ENCODE measurements at regions not wholly inside any gene's neighbourhood (a gene's known extent, or its start where the extent isn't known, plus 50 kb on each side); places are given as distances from the start of the nearest gene placed in this dataset.
A peak's percentile ranks its signal among the peaks of the same experiment; 100 is the strongest.

DNA sequence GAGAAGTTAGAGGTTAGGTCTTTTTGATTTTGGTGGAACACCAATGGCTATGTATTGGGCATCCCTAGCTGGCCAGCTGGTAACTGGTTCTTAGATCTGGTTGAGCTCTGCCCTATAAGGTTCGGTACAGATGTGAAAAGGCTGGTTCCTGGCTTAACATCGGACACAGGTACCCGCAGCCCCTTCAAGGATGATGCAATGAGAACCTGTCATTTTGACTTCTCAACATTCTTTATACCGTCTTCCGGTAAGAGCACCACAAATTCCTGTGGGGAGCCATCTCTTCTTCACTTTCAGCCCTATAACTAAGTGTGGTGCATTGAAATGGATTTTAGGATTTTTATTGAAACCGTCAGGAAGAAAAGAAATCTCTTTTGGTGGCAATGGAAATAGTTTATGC lies 222.8 kb downstream of the ADAMTS9 start:
- H3K9ac ChIP-seq (ENCODE audit: low read depth in 2 of 2, low read length in 2 of 2) = no peak overlapping the region
- DNase-seq = no peak
- no peaks in the 10 kb centered on the region for H3K9me3 ChIP-seq
- no peaks in the 10 kb centered on the region for H3K4me1 ChIP-seq
- H3K36me3 ChIP-seq = no peaks in the 10 kb centered on the region
- no peak overlapping the region for H3K4me3 ChIP-seq
- intact Hi-C loops (cut with DNase I) = no loop called here
- H3K27ac ChIP-seq = no peak overlapping the region
- no peaks in the 10 kb centered on the region for H3K27me3 ChIP-seq
- TF ChIP-seq, protein P1, sequence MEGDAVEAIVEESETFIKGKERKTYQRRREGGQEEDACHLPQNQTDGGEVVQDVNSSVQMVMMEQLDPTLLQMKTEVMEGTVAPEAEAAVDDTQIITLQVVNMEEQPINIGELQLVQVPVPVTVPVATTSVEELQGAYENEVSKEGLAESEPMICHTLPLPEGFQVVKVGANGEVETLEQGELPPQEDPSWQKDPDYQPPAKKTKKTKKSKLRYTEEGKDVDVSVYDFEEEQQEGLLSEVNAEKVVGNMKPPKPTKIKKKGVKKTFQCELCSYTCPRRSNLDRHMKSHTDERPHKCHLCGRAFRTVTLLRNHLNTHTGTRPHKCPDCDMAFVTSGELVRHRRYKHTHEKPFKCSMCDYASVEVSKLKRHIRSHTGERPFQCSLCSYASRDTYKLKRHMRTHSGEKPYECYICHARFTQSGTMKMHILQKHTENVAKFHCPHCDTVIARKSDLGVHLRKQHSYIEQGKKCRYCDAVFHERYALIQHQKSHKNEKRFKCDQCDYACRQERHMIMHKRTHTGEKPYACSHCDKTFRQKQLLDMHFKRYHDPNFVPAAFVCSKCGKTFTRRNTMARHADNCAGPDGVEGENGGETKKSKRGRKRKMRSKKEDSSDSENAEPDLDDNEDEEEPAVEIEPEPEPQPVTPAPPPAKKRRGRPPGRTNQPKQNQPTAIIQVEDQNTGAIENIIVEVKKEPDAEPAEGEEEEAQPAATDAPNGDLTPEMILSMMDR (IDR thresholded peaks at IDR 0.05) = no peak

DNA sequence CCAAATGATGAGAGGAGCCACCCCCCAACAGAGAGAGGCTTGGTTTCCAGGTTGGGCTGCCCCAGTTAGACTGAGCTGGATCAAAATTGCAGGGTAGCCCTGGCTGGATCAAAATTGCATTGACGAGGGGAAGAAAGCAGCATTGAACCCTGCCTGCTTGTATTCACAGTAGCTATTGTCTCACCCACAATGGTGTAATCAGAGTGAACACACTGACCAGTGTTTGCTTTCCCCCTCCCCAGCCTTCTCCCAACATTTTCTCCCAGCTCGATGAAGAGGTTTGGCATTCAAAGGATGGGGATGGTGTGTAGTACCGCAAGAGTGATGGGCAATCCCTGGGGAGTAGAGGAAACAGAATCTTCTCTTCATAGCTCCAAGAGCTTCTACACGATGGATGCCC lies 223.8 kb downstream of the ADAMTS9 start:
- intact Hi-C loops (cut with DNase I) = no loop called here
- Histone ChIP-seq H3K9me3 (no peaks in the 10 kb centered on the region), H3K4me3 (no peak overlapping the region), H3K9ac (ENCODE audit: low read depth in 2 of 2, low read length in 2 of 2) (no peak overlapping the region), H3K27me3 (no peaks in the 10 kb centered on the region), H3K36me3 (no peaks in the 10 kb centered on the region), H3K27ac (no peak overlapping the region), H3K4me1 (no peaks in the 10 kb centered on the region)
- DNase-seq = no peak
- TF ChIP-seq, protein P1 (IDR thresholded peaks at IDR 0.05) = no peak

DNA sequence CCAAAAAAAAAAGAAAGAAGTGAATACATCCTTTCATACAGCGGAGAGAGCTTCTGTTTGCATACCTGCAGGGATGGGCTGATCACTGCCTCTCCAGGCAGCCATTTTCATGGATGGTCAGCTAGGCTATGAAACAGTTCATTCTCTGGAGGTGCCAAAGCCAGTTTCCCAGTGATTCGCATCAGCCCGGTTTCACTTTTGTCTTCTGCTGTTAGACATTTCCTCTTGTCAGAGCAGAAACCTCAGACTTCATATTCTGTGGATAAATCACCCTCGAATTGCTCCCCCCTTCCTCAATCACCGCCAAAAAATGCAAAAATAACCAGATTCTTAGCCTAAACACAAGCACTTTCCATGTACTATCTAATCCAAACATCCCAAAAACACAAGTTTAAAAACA lies 225.6 kb downstream of the ADAMTS9 start:
- Histone ChIP-seq H3K27ac (no peak overlapping the region), H3K27me3 (no peaks in the 10 kb centered on the region), H3K4me1 (no peaks in the 10 kb centered on the region), H3K9me3 (no peaks in the 10 kb centered on the region), H3K4me3 (no peak overlapping the region), H3K9ac (ENCODE audit: low read depth in 2 of 2, low read length in 2 of 2) (peak overlapping the region in 1 of 2 donors; percentile 5), H3K36me3 (no peaks in the 10 kb centered on the region)
- DNase-seq = no peak
- TF ChIP-seq, protein P1 (IDR thresholded peaks at IDR 0.05) = no peak
- intact Hi-C loops (cut with DNase I) = no loop called here

DNA sequence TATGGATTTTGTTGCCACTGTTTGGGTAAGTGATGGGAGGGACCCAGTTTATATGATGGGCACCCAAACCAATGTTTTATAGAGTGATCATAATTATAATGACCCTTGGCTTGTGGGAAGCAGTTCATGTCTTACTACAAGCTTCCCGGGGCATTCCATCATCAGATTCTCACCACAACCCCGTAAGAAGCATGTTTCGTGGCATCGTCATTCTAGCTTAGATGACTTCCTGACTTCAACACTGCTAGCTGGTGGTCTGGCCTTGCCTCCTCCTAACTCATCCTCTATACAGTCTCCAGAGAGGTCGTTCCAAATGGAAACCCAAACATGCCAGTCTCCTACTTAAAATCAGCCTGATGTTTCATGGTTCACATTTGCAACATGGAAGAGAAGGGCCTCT lies 226.9 kb downstream of the ADAMTS9 start:
- Histone ChIP-seq H3K27ac (no peak overlapping the region), H3K9ac (ENCODE audit: low read depth in 2 of 2, low read length in 2 of 2) (no peak overlapping the region), H3K27me3 (no peaks in the 10 kb centered on the region), H3K36me3 (no peaks in the 10 kb centered on the region), H3K4me3 (no peak overlapping the region), H3K4me1 (no peaks in the 10 kb centered on the region), H3K9me3 (no peaks in the 10 kb centered on the region)
- TF ChIP-seq, protein P1 (IDR thresholded peaks at IDR 0.05) = no peak
- DNase-seq = no peak
- intact Hi-C loops (cut with DNase I) = no loop called here

DNA sequence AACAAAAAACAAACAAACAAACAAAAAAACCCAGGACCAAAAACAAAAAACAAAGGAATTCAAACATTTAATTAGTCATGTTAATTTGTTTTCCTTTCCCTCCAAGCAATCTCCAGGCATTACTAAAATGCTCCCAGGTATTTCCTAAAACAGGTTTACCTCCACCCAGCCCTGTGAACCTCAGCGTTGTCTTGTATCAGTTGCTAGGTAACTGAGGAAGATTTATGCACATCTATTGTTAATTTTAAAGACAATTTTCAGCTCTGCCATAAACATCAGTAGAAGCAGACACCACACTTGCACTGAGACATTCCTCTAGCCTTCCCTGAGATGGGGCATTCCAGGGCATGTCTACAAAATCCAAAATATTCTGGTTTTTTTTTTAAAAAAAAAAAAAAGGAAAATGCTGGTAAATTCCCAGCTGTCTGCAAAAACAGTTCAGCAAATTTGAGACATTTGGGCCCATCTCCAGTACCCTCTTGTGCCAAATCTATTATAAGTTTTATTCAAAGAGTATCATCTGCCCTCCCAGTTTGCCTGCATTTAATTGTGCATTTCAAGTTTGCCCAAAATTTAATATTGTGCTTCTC lies 227.6 kb downstream of the ADAMTS9 start:
- Histone ChIP-seq H3K9ac (ENCODE audit: low read depth in 2 of 2, low read length in 2 of 2) (no peak overlapping the region), H3K27ac (no peak overlapping the region), H3K4me3 (no peak overlapping the region), H3K4me1 (no peaks in the 10 kb centered on the region), H3K27me3 (no peaks in the 10 kb centered on the region), H3K36me3 (no peaks in the 10 kb centered on the region), H3K9me3 (no peaks in the 10 kb centered on the region)
- TF ChIP-seq, protein P1 (IDR thresholded peaks at IDR 0.05) = no peak
- no peak for DNase-seq
- intact Hi-C loops (cut with DNase I) = no loop called here

Data from colonic mucosa (tissue), 4 donors.